K562 (cell line): ENCODE measurements at regions not wholly inside any gene's neighbourhood (a gene's known extent, or its start where the extent isn't known, plus 50 kb on each side); places are given as distances from the start of the nearest gene placed in this dataset.

ENCODE experiments used
- CUX1 ChIP-seq: fragments of 200-800 bp; sonication (Bioruptor generic); IDR thresholded peaks from 2 replicates; pipeline ENCODE4 v1.6.1; 2016; ENCODE audit warnings: missing genetic modification characterization, missing compliant biosample characterization
- TF ChIP-seq, protein P1 (sequence below), 2 experiments: fragments of 450-650 bp; conservative IDR thresholded peaks; 2 replicates each; pipeline ENCODE4 v1.6.1; 2017; ENCODE audit warnings: mild to moderate bottlenecking in 2 of 2, moderate library complexity in 2 of 2

- TF ChIP-seq CUX1 (CRISPR knock-in tag): no peak
- TF ChIP-seq, protein P1, sequence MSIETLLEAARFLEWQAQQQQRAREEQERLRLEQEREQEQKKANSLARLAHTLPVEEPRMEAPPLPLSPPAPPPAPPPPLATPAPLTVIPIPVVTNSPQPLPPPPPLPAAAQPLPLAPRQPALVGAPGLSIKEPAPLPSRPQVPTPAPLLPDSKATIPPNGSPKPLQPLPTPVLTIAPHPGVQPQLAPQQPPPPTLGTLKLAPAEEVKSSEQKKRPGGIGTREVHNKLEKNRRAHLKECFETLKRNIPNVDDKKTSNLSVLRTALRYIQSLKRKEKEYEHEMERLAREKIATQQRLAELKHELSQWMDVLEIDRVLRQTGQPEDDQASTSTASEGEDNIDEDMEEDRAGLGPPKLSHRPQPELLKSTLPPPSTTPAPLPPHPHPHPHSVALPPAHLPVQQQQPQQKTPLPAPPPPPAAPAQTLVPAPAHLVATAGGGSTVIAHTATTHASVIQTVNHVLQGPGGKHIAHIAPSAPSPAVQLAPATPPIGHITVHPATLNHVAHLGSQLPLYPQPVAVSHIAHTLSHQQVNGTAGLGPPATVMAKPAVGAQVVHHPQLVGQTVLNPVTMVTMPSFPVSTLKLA (conservative IDR thresholded peaks at IDR 0.05): no peak
These were observed 122.1 kb upstream of the KAZN start (continued) for GRCh38 chr1:14476170-14476955.
